ENCODE measurements at regions not wholly inside any gene's neighbourhood (a gene's known extent, or its start where the extent isn't known, plus 50 kb on each side); places are given as distances from the start of the nearest gene placed in this dataset.

- H3K4me3 Mint-ChIP-seq, result no peak overlapping the region
- WGBS (ENCODE audit: insufficient coverage), result no CpG with 5 or more reads among the region's 3 CpGs
Observed at GRCh38 chrX:132271311-132271778, 52.1 kb upstream of the RAP2C start.

DNA sequence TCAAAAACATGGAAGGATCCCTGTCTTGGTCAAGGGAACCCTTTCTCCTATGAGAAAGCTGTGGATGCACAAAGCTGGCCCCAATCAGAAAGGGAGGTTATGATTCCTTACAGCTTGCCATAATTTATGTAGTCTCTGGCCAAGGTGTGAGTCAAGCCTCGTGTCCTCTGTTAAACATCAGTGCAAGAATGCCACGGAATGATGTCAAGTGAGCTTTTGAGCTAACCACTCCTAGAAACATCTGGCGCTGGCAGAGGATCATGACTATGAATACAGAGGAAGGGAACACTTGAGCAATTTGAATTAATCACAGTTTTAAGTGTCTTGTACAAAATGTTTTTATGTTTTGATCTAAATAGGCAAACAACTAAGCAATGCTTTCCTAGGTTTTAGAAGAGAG lies 51.5 kb upstream of the RAP2C start:
- H3K36me3 ChIP-seq (ENCODE audit: control insufficient read depth in 2 of 2, extremely low read depth in 1 of 2, insufficient read depth in 1 of 2, low read length in 1 of 2), result no peaks in the 10 kb centered on the region
- H3K27me3 Mint-ChIP-seq, result peaks cover 0 to 20% of the 10 kb centered on the region in 2 donors
- CTCF ChIA-PET, result no interaction called here
- DNase-seq (no peak), ATAC-seq (replicated peaks in 1 of 4) (no peak)
- no CpG with 5 or more reads among the region's 3 CpGs for WGBS (ENCODE audit: insufficient coverage)
- no peak overlapping the region for H3K27ac Mint-ChIP-seq
- H3K27me3 ChIP-seq (replicated peaks in 1 of 2; ENCODE audit: control insufficient read depth in 2 of 2, extremely low read depth in 1 of 2, insufficient read depth in 2 of 2, low read length in 1 of 2), result no peaks in the 10 kb centered on the region
- no peaks in the 10 kb centered on the region for H3K36me3 Mint-ChIP-seq
- H3K4me1 ChIP-seq (ENCODE audit: control insufficient read depth in 1 of 2, extremely low read depth in 1 of 2, insufficient read depth in 2 of 2, low read length in 2 of 2), result no peaks in the 10 kb centered on the region
- no peaks in the 10 kb centered on the region for H3K4me1 Mint-ChIP-seq
- H3K27ac ChIP-seq (ENCODE audit: low read length), result no peak overlapping the region
- no peaks in the 10 kb centered on the region for H3K9me3 Mint-ChIP-seq
- no peak overlapping the region for H3K4me3 ChIP-seq (ENCODE audit: control insufficient read depth in 1 of 2, extremely low read depth in 1 of 2, low read length in 1 of 2)
- POLR2A ChIA-PET, result no interaction called here
- H3K4me3 Mint-ChIP-seq, result no peak overlapping the region
- H3K9me3 ChIP-seq, result no peaks in the 10 kb centered on the region

More at GRCh38 chrX:132271311-132271778, 52.1 kb upstream of the RAP2C start:
- H3K36me3 Mint-ChIP-seq, result no peaks in the 10 kb centered on the region
- ChIA-PET POLR2A (no interaction called here), CTCF (no interaction called here)
- no peaks in the 10 kb centered on the region for H3K36me3 ChIP-seq (ENCODE audit: control insufficient read depth in 2 of 2, extremely low read depth in 1 of 2, insufficient read depth in 1 of 2, low read length in 1 of 2)
- H3K4me1 Mint-ChIP-seq, result no peaks in the 10 kb centered on the region
- ATAC-seq (replicated peaks in 1 of 4) (no peak), DNase-seq (no peak)
- no peaks in the 10 kb centered on the region for H3K9me3 Mint-ChIP-seq
- H3K27me3 Mint-ChIP-seq, result peaks cover 0 to 20% of the 10 kb centered on the region in 2 donors
- H3K27me3 ChIP-seq (replicated peaks in 1 of 2; ENCODE audit: control insufficient read depth in 2 of 2, extremely low read depth in 1 of 2, insufficient read depth in 2 of 2, low read length in 1 of 2), result no peaks in the 10 kb centered on the region
- H3K27ac ChIP-seq (ENCODE audit: low read length), result no peak overlapping the region
- H3K9me3 ChIP-seq, result no peaks in the 10 kb centered on the region
- H3K27ac Mint-ChIP-seq, result no peak overlapping the region
- no peaks in the 10 kb centered on the region for H3K4me1 ChIP-seq (ENCODE audit: control insufficient read depth in 1 of 2, extremely low read depth in 1 of 2, insufficient read depth in 2 of 2, low read length in 2 of 2)
- no peak overlapping the region for H3K4me3 ChIP-seq (ENCODE audit: control insufficient read depth in 1 of 2, extremely low read depth in 1 of 2, low read length in 1 of 2)

DNA sequence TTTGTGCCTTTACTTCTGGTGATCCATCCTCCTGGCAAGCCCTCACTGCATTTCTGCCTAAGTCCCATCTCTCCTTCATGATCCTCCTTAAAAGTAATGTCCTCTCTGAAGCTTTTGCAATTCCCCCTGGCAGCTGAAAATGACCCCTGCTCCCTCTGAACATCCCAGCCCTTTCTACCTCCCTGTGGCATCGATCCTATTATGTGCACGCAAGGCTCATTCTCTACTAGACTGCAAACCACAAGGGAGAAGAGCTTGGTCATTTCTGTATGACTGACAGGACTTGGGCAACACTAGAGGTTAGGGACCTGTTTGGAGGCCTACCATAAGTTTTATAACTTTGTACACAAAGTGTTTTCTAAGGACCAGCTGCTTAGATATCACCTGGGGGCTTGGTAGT lies 50.8 kb upstream of the RAP2C start:
- Histone ChIP-seq H3K36me3 (ENCODE audit: control insufficient read depth in 2 of 2, extremely low read depth in 1 of 2, insufficient read depth in 1 of 2, low read length in 1 of 2) (no peaks in the 10 kb centered on the region), H3K27me3 (replicated peaks in 1 of 2; ENCODE audit: control insufficient read depth in 2 of 2, extremely low read depth in 1 of 2, insufficient read depth in 2 of 2, low read length in 1 of 2) (no peaks in the 10 kb centered on the region), H3K9me3 (no peaks in the 10 kb centered on the region), H3K4me3 (ENCODE audit: control insufficient read depth in 1 of 2, extremely low read depth in 1 of 2, low read length in 1 of 2) (no peak overlapping the region), H3K4me1 (ENCODE audit: control insufficient read depth in 1 of 2, extremely low read depth in 1 of 2, insufficient read depth in 2 of 2, low read length in 2 of 2) (no peaks in the 10 kb centered on the region), H3K27ac (ENCODE audit: low read length) (no peak overlapping the region)
- Mint-ChIP-seq H3K27ac (no peak overlapping the region), H3K27me3 (peaks cover 0 to 20% of the 10 kb centered on the region in 2 donors), H3K9me3 (no peaks in the 10 kb centered on the region), H3K36me3 (no peaks in the 10 kb centered on the region), H3K4me1 (no peaks in the 10 kb centered on the region), H3K4me3 (no peak overlapping the region)
- ChIA-PET CTCF (no interaction called here), POLR2A (no interaction called here)
- DNase-seq (no peak), ATAC-seq (replicated peaks in 1 of 4) (no peak)
- no CpG with 5 or more reads among the region's 2 CpGs for WGBS (ENCODE audit: insufficient coverage)

Data from T-cell (primary cell).